IMR-90 (cell line): ENCODE measurements at regions not wholly inside any gene's neighbourhood (a gene's known extent, or its start where the extent isn't known, plus 50 kb on each side); places are given as distances from the start of the nearest gene placed in this dataset.

Experiments
- ATAC-seq: fragments of 200-7000 bp; cut with Tn5 transposase; 2 replicates; pipeline ENCODE4 v1.9.1; 2020; ENCODE audit warnings: low read depth, mild to moderate bottlenecking, moderate library complexity
- BruUV-seq: library from RNA; stranded (reverse); fragments of 400-500 nt; replicated peaks from 2 replicates; lab custom pipeline; 2021; lab: Mats Ljungman, UMichigan
- CTCF ChIA-PET: fragments of 300-600 bp; formaldehyde crosslinking; extraction: SDS; loops from one replicate; lab custom pipeline; 2021; ENCODE audit warnings: antibody characterized with exemption; lab: Yijun Ruan, JAX
- POLR2A ChIA-PET: fragments of 300-600 bp; sonication (Branson Sonifier 250); formaldehyde crosslinking; loops from one replicate; lab custom pipeline; 2022; ENCODE audit warnings: antibody characterized with exemption; ENCODE audit not compliant: unreplicated experiment; lab: Charles Lee
- DNase-seq: peaks from one replicate; pipeline ENCODE4 v3.0.0; 2013
- H2AFZ ChIP-seq: replicated peaks from 2 replicates; pipeline ENCODE3; 2013; ENCODE audit warnings: low read length, mild to moderate bottlenecking; ENCODE audit not compliant: poor library complexity
- H2AK5ac ChIP-seq: 2 replicates; pipeline ENCODE4 v1.6.1; 2013; ENCODE audit warnings: low read depth, low read length, inconsistent platforms
- H2AK9ac ChIP-seq: replicated peaks from 2 replicates; pipeline ENCODE3; 2013; ENCODE audit warnings: mild to moderate bottlenecking, low read depth, low read length, moderate library complexity; ENCODE audit not compliant: poor library complexity
- H2BK120ac ChIP-seq: 2 replicates; pipeline ENCODE4 v1.6.1; 2013; ENCODE audit warnings: low read depth, low read length, inconsistent platforms
- H2BK15ac ChIP-seq: 3 replicates; pipeline ENCODE4 v1.6.1; 2013; ENCODE audit warnings: low read depth, low read length, inconsistent platforms
- H2BK20ac ChIP-seq: 2 replicates; pipeline ENCODE4 v1.6.1; 2013; ENCODE audit warnings: low read depth, mild to moderate bottlenecking, inconsistent platforms, low read length, moderate library complexity
- H2BK5ac ChIP-seq: 2 replicates; pipeline ENCODE4 v1.6.1; 2013; ENCODE audit warnings: mild to moderate bottlenecking, low read depth, low read length, inconsistent platforms; ENCODE audit not compliant: poor library complexity, severe bottlenecking
- H3K14ac ChIP-seq: replicated peaks from 2 replicates; pipeline ENCODE4 v1.6.1; 2013; ENCODE audit warnings: low read depth, low read length, inconsistent platforms
- H3K18ac ChIP-seq: 2 replicates; pipeline ENCODE4 v1.6.1; 2013; ENCODE audit warnings: low read depth, low read length, control low read depth
- H3K23ac ChIP-seq: 2 replicates; pipeline ENCODE4 v1.6.1; 2013; ENCODE audit warnings: low read depth, low read length, inconsistent platforms
- H3K27ac ChIP-seq: 2 replicates; pipeline ENCODE4 v1.5.1; 2013; ENCODE audit warnings: mild to moderate bottlenecking, control low read depth, low read length; ENCODE audit not compliant: insufficient read depth
- H3K27me3 ChIP-seq: 2 replicates; pipeline ENCODE4 v1.6.1; 2013; ENCODE audit warnings: low read length; ENCODE audit not compliant: control insufficient read depth, insufficient read depth
- H3K36me3 ChIP-seq: 2 replicates; pipeline ENCODE4 v1.6.1; 2013; ENCODE audit warnings: low read length, mixed read lengths; ENCODE audit not compliant: control insufficient read depth, insufficient read depth
- H3K4ac ChIP-seq: 2 replicates; pipeline ENCODE4 v1.6.1; 2013; ENCODE audit warnings: low read depth, low read length, inconsistent platforms
- H3K4me1 ChIP-seq: 2 replicates; pipeline ENCODE4 v1.6.1; 2013; ENCODE audit warnings: low read length, mixed read lengths; ENCODE audit not compliant: control insufficient read depth, insufficient read depth
- H3K4me2 ChIP-seq: 2 replicates; pipeline ENCODE4 v1.6.1; 2013; ENCODE audit warnings: low read depth, mild to moderate bottlenecking, control low read depth, low read length, moderate library complexity
- H3K4me3 ChIP-seq: 2 replicates; pipeline ENCODE4 v1.5.1; 2013; ENCODE audit warnings: low read depth, mild to moderate bottlenecking, control low read depth, low read length, moderate library complexity; ENCODE audit not compliant: insufficient read depth
- H3K56ac ChIP-seq: 2 replicates; pipeline ENCODE4 v1.6.1; 2013; ENCODE audit warnings: low read length, inconsistent platforms; ENCODE audit not compliant: insufficient read depth; ENCODE audit errors: extremely low read depth
- H3K79me1 ChIP-seq, 2 experiments: 2 replicates each; pipeline ENCODE4 v1.6.1; 2013; ENCODE audit warnings: low read length in 2 of 2, inconsistent platforms in 1 of 2, low read depth in 1 of 2
- H3K9ac ChIP-seq: 2 replicates; pipeline ENCODE4 v1.6.1; 2013; ENCODE audit warnings: low read depth, low read length, control low read depth
- H3K9me1 ChIP-seq: 2 replicates; pipeline ENCODE4 v1.6.1; 2013; ENCODE audit warnings: low read length, inconsistent platforms; ENCODE audit not compliant: insufficient read depth
- H3K9me3 ChIP-seq: 2 replicates; pipeline ENCODE4 v1.6.1; 2013; ENCODE audit warnings: low read length; ENCODE audit not compliant: control insufficient read depth, insufficient read depth
- H4K20me1 ChIP-seq: 2 replicates; pipeline ENCODE4 v1.6.1; 2013; ENCODE audit warnings: low read length, inconsistent platforms; ENCODE audit not compliant: insufficient read depth
- H4K5ac ChIP-seq: 2 replicates; pipeline ENCODE4 v1.6.1; 2013; ENCODE audit warnings: mild to moderate bottlenecking, low read depth, low read length, control low read depth
- H4K8ac ChIP-seq, 2 experiments: 2 replicates each; pipeline ENCODE4 v1.6.1; 2013; ENCODE audit warnings: low read depth in 2 of 2, low read length in 2 of 2, control low read depth in 1 of 2, inconsistent platforms in 1 of 2
- H4K91ac ChIP-seq: 2 replicates; pipeline ENCODE4 v1.6.1; 2013; ENCODE audit warnings: low read depth, low read length, inconsistent platforms; ENCODE audit not compliant: insufficient read depth
- BHLHE40 ChIP-seq: fragments of 150-350 bp; IDR thresholded peaks from 2 replicates; pipeline ENCODE4 v1.6.1; 2016; ENCODE audit warnings: mild to moderate bottlenecking, low read depth, low read length
- CEBPB ChIP-seq: IDR thresholded peaks from 2 replicates; pipeline ENCODE4 v1.6.1; 2012; ENCODE audit warnings: low read depth, low read length, improper control_type of control experiment
- CHD1 ChIP-seq: IDR thresholded peaks from 2 replicates; pipeline ENCODE4 v1.6.1; 2012; ENCODE audit warnings: low read depth, low read length, improper control_type of control experiment
- CTCF ChIP-seq: conservative IDR thresholded peaks from 2 replicates; pipeline ENCODE4 v1.5.1; 2012; ENCODE audit warnings: mild to moderate bottlenecking, low read depth, low read length, improper control_type of control experiment
- ELK1 ChIP-seq: fragments of 150-350 bp; IDR thresholded peaks from 2 replicates; pipeline ENCODE4 v1.6.1; 2016; ENCODE audit warnings: low read depth, mild to moderate bottlenecking, low read length, moderate library complexity, borderline replicate concordance
- FOS ChIP-seq: fragments of 150-350 bp; IDR thresholded peaks from 2 replicates; pipeline ENCODE4 v1.6.1; 2016; ENCODE audit warnings: low read depth, low read length
- MAFK ChIP-seq: IDR thresholded peaks from 2 replicates; pipeline ENCODE4 v1.6.1; 2012; ENCODE audit warnings: low read depth, low read length, improper control_type of control experiment
- MAZ ChIP-seq: IDR thresholded peaks from 2 replicates; pipeline ENCODE4 v1.6.1; 2012; ENCODE audit warnings: low read depth, mild to moderate bottlenecking, low read length, improper control_type of control experiment, moderate library complexity, borderline replicate concordance
- MXI1 ChIP-seq: IDR thresholded peaks from 2 replicates; pipeline ENCODE4 v1.6.1; 2012; ENCODE audit warnings: low read depth, mild to moderate bottlenecking, low read length, moderate library complexity, borderline replicate concordance
- NFE2L2 ChIP-seq: fragments of 150-350 bp; IDR thresholded peaks from 2 replicates; pipeline ENCODE4 v1.6.1; 2016; ENCODE audit warnings: low read depth, mild to moderate bottlenecking, low read length
- POLR2A ChIP-seq: IDR thresholded peaks from 2 replicates; pipeline ENCODE4 v1.6.1; 2012; ENCODE audit warnings: mild to moderate bottlenecking, low read depth, low read length
- RAD21 ChIP-seq: IDR thresholded peaks from 2 replicates; pipeline ENCODE4 v1.6.1; 2012; ENCODE audit warnings: low read length, improper control_type of control experiment
- RCOR1 ChIP-seq: IDR thresholded peaks from 2 replicates; pipeline ENCODE4 v1.6.1; 2012; ENCODE audit warnings: mild to moderate bottlenecking, low read length, improper control_type of control experiment; ENCODE audit not compliant: insufficient replicate concordance
- RFX5 ChIP-seq: IDR thresholded peaks from 2 replicates; pipeline ENCODE4 v1.8.0; 2012; ENCODE audit warnings: low read depth, mild to moderate bottlenecking, low read length, moderate library complexity
- SMC3 ChIP-seq: fragments of 150-350 bp; IDR thresholded peaks from 2 replicates; pipeline ENCODE4 v1.6.1; 2016; ENCODE audit warnings: low read depth, mild to moderate bottlenecking, antibody characterized with exemption, low read length, moderate library complexity
- USF2 ChIP-seq: fragments of 150-350 bp; IDR thresholded peaks from 2 replicates; pipeline ENCODE4 v1.6.1; 2017; ENCODE audit warnings: mild to moderate bottlenecking, antibody characterized with exemption, low read length, low read depth
- WGBS, 2 experiments: methylation state at CpG; one replicate each; pipeline versions ENCODE4 v1.1.5 to v1.1.7; 2013; ENCODE audit warnings: missing lambda C conversion rate in 2 of 2; ENCODE audit not compliant: insufficient read length in 1 of 2; ENCODE audit errors: extremely low coverage in 2 of 2; 5-methylcytosine and 5-hydroxymethylcytosine counted together
- dilution Hi-C: fragments of 300-500 bp; cut with HindIII; formaldehyde crosslinking; loops from one replicate; pipeline ENCODE4 v1.14.3; 2018; ENCODE audit warnings: low sequenced_read_pairs; ENCODE audit not compliant: unreplicated experiment
- in situ Hi-C: fragments of 300-500 bp; cut with MboI; formaldehyde crosslinking; loops from 3 replicates; pipeline ENCODE4 v1.14.3; 2019; ENCODE audit warnings: low sequenced_read_pairs, inconsistent platforms, mixed read lengths
- intact Hi-C: fragments of 100-400 bp; cut with micrococcal nuclease; formaldehyde crosslinking; loops from 2 replicates; pipeline ENCODE4 v1.10.0; 2022

- Histone ChIP-seq H3K9me3 (no peaks in the 10 kb centered on the region), H2BK20ac (no peak overlapping the region), H3K27me3 (no peaks in the 10 kb centered on the region), H3K9me1 (no peaks in the 10 kb centered on the region), H4K20me1 (no peaks in the 10 kb centered on the region; the same call in 1 of the 2 replicates), H3K9ac (peak overlapping the region; percentile 76), H3K18ac (peak overlapping the region; percentile 91; the same call in 1 of the 2 replicates), H3K27ac (peak overlapping the region; percentile 69; the same call in 1 of the 2 replicates), H3K56ac (peak overlapping the region; percentile 78), H4K5ac (0 out of 2 replicates have a peak overlapping the region, but pooled peaks have one; percentile 66), H2BK120ac (0 out of 2 replicates have a peak overlapping the region, but pooled peaks have one; percentile 22), H4K91ac (no peak overlapping the region), H2AK5ac (no peak overlapping the region), H3K4me1 (peaks cover 8% of the 10 kb centered on the region), H3K4ac (peak overlapping the region; percentile 23), H3K4me3 (peak overlapping the region; percentile 71; the same call in 1 of the 2 replicates), H2AK9ac (no peak overlapping the region), H2AFZ (no peak overlapping the region), H3K14ac (peak overlapping the region; percentile 77; the same call in 1 of the 2 replicates), H2BK15ac (0 out of 3 replicates have a peak overlapping the region, but pooled peaks have one; percentile 1), H3K4me2 (peak overlapping the region; percentile 96), H3K36me3 (no peaks in the 10 kb centered on the region), H3K23ac (peak overlapping the region; percentile 51; the same call in 1 of the 2 replicates), H3K79me1 (peaks cover 0 to 10% of the 10 kb centered on the region in 2 experiments; a peak in 2 of 4 replicates), H2BK5ac (peak overlapping the region; percentile 79), H4K8ac (peak overlapping the region; percentile 46 to 53; a peak in 3 of 4 replicates)
- in situ Hi-C loops (loop anchor here (25.0 kb wide), 1 partner anchor 1614 kb away; a partner anchor contains a TSS), dilution Hi-C loops (no loop called here), intact Hi-C loops (no loop called here)
- POLR2A ChIA-PET = interaction anchor here (0.6 to 1.4 kb wide), 4 partner anchors 24 to 65 kb away, joined by 3 to 4 read pairs (median 3); a partner anchor contains a TSS
- no CpG with 5 or more reads among the region's 7 CpGs for WGBS, 2 experiments
- BruUV-seq = no TSS peak
- DNase-seq (peak; percentile 33), ATAC-seq (no peak)
- CTCF ChIA-PET = no interaction called here
- TF ChIP-seq MAFK (no peak), RCOR1 (no peak), BHLHE40 (no peak), CEBPB (no peak), NFE2L2 (no peak), SMC3 (no peak), CTCF (no peak), RAD21 (no peak), MAZ (no peak), RFX5 (no peak), FOS (no peak), ELK1 (no peak), POLR2A (no peak), MXI1 (no peak), CHD1 (no peak), USF2 (no peak)
These were observed 136.0 kb downstream of the HFE start for GRCh38 chr6:26223228-26223627.
